22Rv1 (cell line): ENCODE measurements at regions not wholly inside any gene's neighbourhood (a gene's known extent, or its start where the extent isn't known, plus 50 kb on each side); places are given as distances from the start of the nearest gene placed in this dataset.

ENCODE experiments used
- CTCF ChIP-seq: fragments of 450-650 bp; IDR thresholded peaks from 2 replicates; pipeline ENCODE4 v1.5.1; 2017; ENCODE audit warnings: mild to moderate bottlenecking
- ZFX ChIP-seq: fragments of 450-650 bp; IDR thresholded peaks from 2 replicates; pipeline ENCODE4 v1.6.1; 2017; ENCODE audit warnings: antibody characterized with exemption, borderline replicate concordance

- TF ChIP-seq CTCF (no peak), ZFX (no peak)
Measured at GRCh38 chr13:60754211-60755090, 357.4 kb downstream of the TDRD3 start.
